Gastrocnemius medialis (tissue), 4 donors: ENCODE measurements at regions not wholly inside any gene's neighbourhood (a gene's known extent, or its start where the extent isn't known, plus 50 kb on each side); places are given as distances from the start of the nearest gene placed in this dataset.

Experiments
- POLR2A ChIP-seq, 2 donors: fragments of 450-650 bp; IDR thresholded peaks; one replicate each; pipeline ENCODE4 v1.6.1; 2017; ENCODE audit warnings: antibody characterized with exemption in 2 of 2, mild to moderate bottlenecking in 2 of 2, moderate library complexity in 2 of 2
- TF ChIP-seq, protein P1 (sequence below), 5 experiments: fragments of 450-650 bp in 3 of 5; fragments of 200-600 bp in 2 of 5; sonication (generic) in 2 of 5; IDR thresholded peaks in 4 of 5; conservative IDR thresholded peaks in 1 of 5; 1 replicate in 4 of 5; 2 replicates in 1 of 5; pipeline ENCODE4 v1.5.1; 2016 to 2019; ENCODE audit warnings: antibody characterized with exemption in 5 of 5, mild to moderate bottlenecking in 3 of 5, moderate library complexity in 3 of 5

- TF ChIP-seq, protein P1, sequence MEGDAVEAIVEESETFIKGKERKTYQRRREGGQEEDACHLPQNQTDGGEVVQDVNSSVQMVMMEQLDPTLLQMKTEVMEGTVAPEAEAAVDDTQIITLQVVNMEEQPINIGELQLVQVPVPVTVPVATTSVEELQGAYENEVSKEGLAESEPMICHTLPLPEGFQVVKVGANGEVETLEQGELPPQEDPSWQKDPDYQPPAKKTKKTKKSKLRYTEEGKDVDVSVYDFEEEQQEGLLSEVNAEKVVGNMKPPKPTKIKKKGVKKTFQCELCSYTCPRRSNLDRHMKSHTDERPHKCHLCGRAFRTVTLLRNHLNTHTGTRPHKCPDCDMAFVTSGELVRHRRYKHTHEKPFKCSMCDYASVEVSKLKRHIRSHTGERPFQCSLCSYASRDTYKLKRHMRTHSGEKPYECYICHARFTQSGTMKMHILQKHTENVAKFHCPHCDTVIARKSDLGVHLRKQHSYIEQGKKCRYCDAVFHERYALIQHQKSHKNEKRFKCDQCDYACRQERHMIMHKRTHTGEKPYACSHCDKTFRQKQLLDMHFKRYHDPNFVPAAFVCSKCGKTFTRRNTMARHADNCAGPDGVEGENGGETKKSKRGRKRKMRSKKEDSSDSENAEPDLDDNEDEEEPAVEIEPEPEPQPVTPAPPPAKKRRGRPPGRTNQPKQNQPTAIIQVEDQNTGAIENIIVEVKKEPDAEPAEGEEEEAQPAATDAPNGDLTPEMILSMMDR (IDR thresholded peaks at IDR 0.05 in 4 of 5, conservative IDR thresholded peaks at IDR 0.05 in 1 of 5), result no peak
- no peak for TF ChIP-seq POLR2A (IDR thresholded peaks at IDR 0.05)
These were observed 527.7 kb downstream of the LTN1 start for GRCh38 chr21:28464988-28465387.
